GM10266 (cell line): ENCODE measurements at regions not wholly inside any gene's neighbourhood (a gene's known extent, or its start where the extent isn't known, plus 50 kb on each side); places are given as distances from the start of the nearest gene placed in this dataset.
A peak's percentile ranks its signal among the peaks of the same experiment; 100 is the strongest.

ENCODE experiments used
- DNase-seq: peaks from one replicate; pipeline ENCODE4 v3.0.0; 2012; ENCODE audit errors: extremely low spot score
- TF ChIP-seq, protein P1 (sequence below): IDR thresholded peaks from 2 replicates; pipeline ENCODE4 v1.5.1; 2012; ENCODE audit warnings: mild to moderate bottlenecking, low read depth; ENCODE audit not compliant: control insufficient read depth, insufficient read depth; ENCODE audit errors: missing control alignments

- DNase-seq = peak; percentile 26
- TF ChIP-seq, protein P1, sequence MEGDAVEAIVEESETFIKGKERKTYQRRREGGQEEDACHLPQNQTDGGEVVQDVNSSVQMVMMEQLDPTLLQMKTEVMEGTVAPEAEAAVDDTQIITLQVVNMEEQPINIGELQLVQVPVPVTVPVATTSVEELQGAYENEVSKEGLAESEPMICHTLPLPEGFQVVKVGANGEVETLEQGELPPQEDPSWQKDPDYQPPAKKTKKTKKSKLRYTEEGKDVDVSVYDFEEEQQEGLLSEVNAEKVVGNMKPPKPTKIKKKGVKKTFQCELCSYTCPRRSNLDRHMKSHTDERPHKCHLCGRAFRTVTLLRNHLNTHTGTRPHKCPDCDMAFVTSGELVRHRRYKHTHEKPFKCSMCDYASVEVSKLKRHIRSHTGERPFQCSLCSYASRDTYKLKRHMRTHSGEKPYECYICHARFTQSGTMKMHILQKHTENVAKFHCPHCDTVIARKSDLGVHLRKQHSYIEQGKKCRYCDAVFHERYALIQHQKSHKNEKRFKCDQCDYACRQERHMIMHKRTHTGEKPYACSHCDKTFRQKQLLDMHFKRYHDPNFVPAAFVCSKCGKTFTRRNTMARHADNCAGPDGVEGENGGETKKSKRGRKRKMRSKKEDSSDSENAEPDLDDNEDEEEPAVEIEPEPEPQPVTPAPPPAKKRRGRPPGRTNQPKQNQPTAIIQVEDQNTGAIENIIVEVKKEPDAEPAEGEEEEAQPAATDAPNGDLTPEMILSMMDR = peak; percentile 47
Measured at GRCh38 chr4:16289897-16290554, 63.8 kb upstream of the TAPT1 start.

DNA sequence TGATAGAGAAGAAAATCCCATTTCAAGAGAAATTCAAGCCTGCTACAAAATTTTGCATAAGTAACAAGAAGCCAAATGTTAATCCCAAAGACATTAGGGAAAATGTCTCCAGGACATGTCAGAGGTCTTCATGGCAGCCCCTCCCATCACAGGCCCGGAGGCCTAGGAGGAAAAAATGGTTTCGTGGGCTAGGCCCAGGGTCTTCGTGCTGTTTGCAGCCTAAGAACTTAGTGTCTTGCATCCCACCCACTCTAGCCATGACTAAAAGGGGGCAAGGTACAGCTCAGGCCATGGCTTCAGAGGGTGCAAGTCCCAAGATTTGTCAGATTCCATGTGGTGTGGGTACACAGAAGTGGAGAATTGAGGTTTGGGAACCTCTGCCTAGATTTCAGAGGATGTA is 57.8 kb upstream of the TAPT1 start:
- TF ChIP-seq, protein P1 = no peak
- DNase-seq = no peak

GRCh38 chr4:16278178-16278577 is 51.9 kb upstream of the TAPT1 start:
- TF ChIP-seq, protein P1 = no peak
- DNase-seq = no peak
